Stimulated activated CD8-positive, alpha-beta memory T cell treated with anti-CD3 and anti-CD28 coated beads, Interleukin-4, amount 100 ng/mL, for 4 hours (primary cell): ENCODE measurements at regions not wholly inside any gene's neighbourhood (a gene's known extent, or its start where the extent isn't known, plus 50 kb on each side); places are given as distances from the start of the nearest gene placed in this dataset.

Experiments
- DNase-seq, 2 donors: peaks; one replicate each; pipeline ENCODE4 v3.0.0-alpha.2; 2020; ENCODE audit warnings: low read depth in 2 of 2, low spot score in 1 of 2

- no peak for DNase-seq
Measured at GRCh38 chr3:59150039-59150438, 100.2 kb upstream of the CFAP20DC start.

GRCh38 chr3:59149166-59149565 is 99.3 kb upstream of the CFAP20DC start:
- DNase-seq: no peak

- DNase-seq: no peak
Measured at GRCh38 chr3:59143447-59143846, 93.6 kb upstream of the CFAP20DC start.

GRCh38 chr3:59142556-59142955 is 92.7 kb upstream of the CFAP20DC start:
- DNase-seq: no peak

- DNase-seq: no peak
Measured at GRCh38 chr3:59138966-59139365, 89.1 kb upstream of the CFAP20DC start.

GRCh38 chr3:59137415-59137814 is 87.6 kb upstream of the CFAP20DC start:
- DNase-seq: no peak

GRCh38 chr3:59136081-59136480 is 86.3 kb upstream of the CFAP20DC start:
- no peak for DNase-seq

- DNase-seq: no peak
Measured at GRCh38 chr3:59135096-59135495, 85.3 kb upstream of the CFAP20DC start.

- DNase-seq: no peak
Measured at GRCh38 chr3:59133311-59133710, 83.5 kb upstream of the CFAP20DC start.

- DNase-seq: no peak
Measured at GRCh38 chr3:59131016-59131766, 81.4 kb upstream of the CFAP20DC start.

- DNase-seq: no peak
Measured at GRCh38 chr3:59128685-59129084, 78.9 kb upstream of the CFAP20DC start.

GRCh38 chr3:59127071-59127470 is 77.2 kb upstream of the CFAP20DC start:
- no peak for DNase-seq

GRCh38 chr3:59126446-59126845 is 76.6 kb upstream of the CFAP20DC start:
- no peak for DNase-seq

- DNase-seq: no peak
Measured at GRCh38 chr3:59121346-59122144, 71.7 kb upstream of the CFAP20DC start.

- no peak for DNase-seq
Measured at GRCh38 chr3:59118928-59119327, 69.1 kb upstream of the CFAP20DC start.

GRCh38 chr3:59117396-59117795 is 67.6 kb upstream of the CFAP20DC start:
- no peak for DNase-seq

- DNase-seq: no peak
Measured at GRCh38 chr3:59116233-59116537, 66.4 kb upstream of the CFAP20DC start.

GRCh38 chr3:59115364-59116232 is 65.8 kb upstream of the CFAP20DC start:
- DNase-seq: no peak

- no peak for DNase-seq
Measured at GRCh38 chr3:59107856-59108815, 58.3 kb upstream of the CFAP20DC start.

- DNase-seq: no peak
Measured at GRCh38 chr3:59106085-59106648, 56.3 kb upstream of the CFAP20DC start.
